IMR-90 (cell line): ENCODE measurements at regions not wholly inside any gene's neighbourhood (a gene's known extent, or its start where the extent isn't known, plus 50 kb on each side); places are given as distances from the start of the nearest gene placed in this dataset.

ENCODE experiments used
- ATAC-seq: fragments of 200-7000 bp; cut with Tn5 transposase; 2 replicates; pipeline ENCODE4 v1.9.1; 2020; ENCODE audit warnings: low read depth, mild to moderate bottlenecking, moderate library complexity
- BruUV-seq: library from RNA; stranded (reverse); fragments of 400-500 nt; replicated peaks from 2 replicates; lab custom pipeline; 2021; lab: Mats Ljungman, UMichigan
- CTCF ChIA-PET: fragments of 300-600 bp; formaldehyde crosslinking; extraction: SDS; loops from one replicate; lab custom pipeline; 2021; ENCODE audit warnings: antibody characterized with exemption; lab: Yijun Ruan, JAX
- POLR2A ChIA-PET: fragments of 300-600 bp; sonication (Branson Sonifier 250); formaldehyde crosslinking; loops from one replicate; lab custom pipeline; 2022; ENCODE audit warnings: antibody characterized with exemption; ENCODE audit not compliant: unreplicated experiment; lab: Charles Lee
- DNase-seq: peaks from one replicate; pipeline ENCODE4 v3.0.0; 2013
- H2AFZ ChIP-seq: replicated peaks from 2 replicates; pipeline ENCODE3; 2013; ENCODE audit warnings: low read length, mild to moderate bottlenecking; ENCODE audit not compliant: poor library complexity
- H2AK5ac ChIP-seq: 2 replicates; pipeline ENCODE4 v1.6.1; 2013; ENCODE audit warnings: low read depth, low read length, inconsistent platforms
- H2AK9ac ChIP-seq: replicated peaks from 2 replicates; pipeline ENCODE3; 2013; ENCODE audit warnings: mild to moderate bottlenecking, low read depth, low read length, moderate library complexity; ENCODE audit not compliant: poor library complexity
- H2BK120ac ChIP-seq: 2 replicates; pipeline ENCODE4 v1.6.1; 2013; ENCODE audit warnings: low read depth, low read length, inconsistent platforms
- H2BK15ac ChIP-seq: 3 replicates; pipeline ENCODE4 v1.6.1; 2013; ENCODE audit warnings: low read depth, low read length, inconsistent platforms
- H2BK20ac ChIP-seq: 2 replicates; pipeline ENCODE4 v1.6.1; 2013; ENCODE audit warnings: low read depth, mild to moderate bottlenecking, inconsistent platforms, low read length, moderate library complexity
- H2BK5ac ChIP-seq: 2 replicates; pipeline ENCODE4 v1.6.1; 2013; ENCODE audit warnings: mild to moderate bottlenecking, low read depth, low read length, inconsistent platforms; ENCODE audit not compliant: poor library complexity, severe bottlenecking
- H3K14ac ChIP-seq: replicated peaks from 2 replicates; pipeline ENCODE4 v1.6.1; 2013; ENCODE audit warnings: low read depth, low read length, inconsistent platforms
- H3K18ac ChIP-seq: 2 replicates; pipeline ENCODE4 v1.6.1; 2013; ENCODE audit warnings: low read depth, low read length, control low read depth
- H3K23ac ChIP-seq: 2 replicates; pipeline ENCODE4 v1.6.1; 2013; ENCODE audit warnings: low read depth, low read length, inconsistent platforms
- H3K27ac ChIP-seq: 2 replicates; pipeline ENCODE4 v1.5.1; 2013; ENCODE audit warnings: mild to moderate bottlenecking, control low read depth, low read length; ENCODE audit not compliant: insufficient read depth
- H3K27me3 ChIP-seq: 2 replicates; pipeline ENCODE4 v1.6.1; 2013; ENCODE audit warnings: low read length; ENCODE audit not compliant: control insufficient read depth, insufficient read depth
- H3K36me3 ChIP-seq: 2 replicates; pipeline ENCODE4 v1.6.1; 2013; ENCODE audit warnings: low read length, mixed read lengths; ENCODE audit not compliant: control insufficient read depth, insufficient read depth
- H3K4ac ChIP-seq: 2 replicates; pipeline ENCODE4 v1.6.1; 2013; ENCODE audit warnings: low read depth, low read length, inconsistent platforms
- H3K4me1 ChIP-seq: 2 replicates; pipeline ENCODE4 v1.6.1; 2013; ENCODE audit warnings: low read length, mixed read lengths; ENCODE audit not compliant: control insufficient read depth, insufficient read depth
- H3K4me2 ChIP-seq: 2 replicates; pipeline ENCODE4 v1.6.1; 2013; ENCODE audit warnings: low read depth, mild to moderate bottlenecking, control low read depth, low read length, moderate library complexity
- H3K4me3 ChIP-seq: 2 replicates; pipeline ENCODE4 v1.5.1; 2013; ENCODE audit warnings: low read depth, mild to moderate bottlenecking, control low read depth, low read length, moderate library complexity; ENCODE audit not compliant: insufficient read depth
- H3K56ac ChIP-seq: 2 replicates; pipeline ENCODE4 v1.6.1; 2013; ENCODE audit warnings: low read length, inconsistent platforms; ENCODE audit not compliant: insufficient read depth; ENCODE audit errors: extremely low read depth
- H3K79me1 ChIP-seq, 2 experiments: 2 replicates each; pipeline ENCODE4 v1.6.1; 2013; ENCODE audit warnings: low read length in 2 of 2, inconsistent platforms in 1 of 2, low read depth in 1 of 2
- H3K9ac ChIP-seq: 2 replicates; pipeline ENCODE4 v1.6.1; 2013; ENCODE audit warnings: low read depth, low read length, control low read depth
- H3K9me1 ChIP-seq: 2 replicates; pipeline ENCODE4 v1.6.1; 2013; ENCODE audit warnings: low read length, inconsistent platforms; ENCODE audit not compliant: insufficient read depth
- H3K9me3 ChIP-seq: 2 replicates; pipeline ENCODE4 v1.6.1; 2013; ENCODE audit warnings: low read length; ENCODE audit not compliant: control insufficient read depth, insufficient read depth
- H4K20me1 ChIP-seq: 2 replicates; pipeline ENCODE4 v1.6.1; 2013; ENCODE audit warnings: low read length, inconsistent platforms; ENCODE audit not compliant: insufficient read depth
- H4K5ac ChIP-seq: 2 replicates; pipeline ENCODE4 v1.6.1; 2013; ENCODE audit warnings: mild to moderate bottlenecking, low read depth, low read length, control low read depth
- H4K8ac ChIP-seq, 2 experiments: 2 replicates each; pipeline ENCODE4 v1.6.1; 2013; ENCODE audit warnings: low read depth in 2 of 2, low read length in 2 of 2, control low read depth in 1 of 2, inconsistent platforms in 1 of 2
- H4K91ac ChIP-seq: 2 replicates; pipeline ENCODE4 v1.6.1; 2013; ENCODE audit warnings: low read depth, low read length, inconsistent platforms; ENCODE audit not compliant: insufficient read depth
- BHLHE40 ChIP-seq: fragments of 150-350 bp; IDR thresholded peaks from 2 replicates; pipeline ENCODE4 v1.6.1; 2016; ENCODE audit warnings: mild to moderate bottlenecking, low read depth, low read length
- CEBPB ChIP-seq: IDR thresholded peaks from 2 replicates; pipeline ENCODE4 v1.6.1; 2012; ENCODE audit warnings: low read depth, low read length, improper control_type of control experiment
- CHD1 ChIP-seq: IDR thresholded peaks from 2 replicates; pipeline ENCODE4 v1.6.1; 2012; ENCODE audit warnings: low read depth, low read length, improper control_type of control experiment
- ELK1 ChIP-seq: fragments of 150-350 bp; IDR thresholded peaks from 2 replicates; pipeline ENCODE4 v1.6.1; 2016; ENCODE audit warnings: low read depth, mild to moderate bottlenecking, low read length, moderate library complexity, borderline replicate concordance
- FOS ChIP-seq: fragments of 150-350 bp; IDR thresholded peaks from 2 replicates; pipeline ENCODE4 v1.6.1; 2016; ENCODE audit warnings: low read depth, low read length
- MXI1 ChIP-seq: IDR thresholded peaks from 2 replicates; pipeline ENCODE4 v1.6.1; 2012; ENCODE audit warnings: low read depth, mild to moderate bottlenecking, low read length, moderate library complexity, borderline replicate concordance
- NFE2L2 ChIP-seq: fragments of 150-350 bp; IDR thresholded peaks from 2 replicates; pipeline ENCODE4 v1.6.1; 2016; ENCODE audit warnings: low read depth, mild to moderate bottlenecking, low read length
- POLR2A ChIP-seq: IDR thresholded peaks from 2 replicates; pipeline ENCODE4 v1.6.1; 2012; ENCODE audit warnings: mild to moderate bottlenecking, low read depth, low read length
- RAD21 ChIP-seq: IDR thresholded peaks from 2 replicates; pipeline ENCODE4 v1.6.1; 2012; ENCODE audit warnings: low read length, improper control_type of control experiment
- RCOR1 ChIP-seq: IDR thresholded peaks from 2 replicates; pipeline ENCODE4 v1.6.1; 2012; ENCODE audit warnings: mild to moderate bottlenecking, low read length, improper control_type of control experiment; ENCODE audit not compliant: insufficient replicate concordance
- RFX5 ChIP-seq: IDR thresholded peaks from 2 replicates; pipeline ENCODE4 v1.8.0; 2012; ENCODE audit warnings: low read depth, mild to moderate bottlenecking, low read length, moderate library complexity
- SMC3 ChIP-seq: fragments of 150-350 bp; IDR thresholded peaks from 2 replicates; pipeline ENCODE4 v1.6.1; 2016; ENCODE audit warnings: low read depth, mild to moderate bottlenecking, antibody characterized with exemption, low read length, moderate library complexity
- USF2 ChIP-seq: fragments of 150-350 bp; IDR thresholded peaks from 2 replicates; pipeline ENCODE4 v1.6.1; 2017; ENCODE audit warnings: mild to moderate bottlenecking, antibody characterized with exemption, low read length, low read depth
- WGBS, 2 experiments: methylation state at CpG; one replicate each; pipeline versions ENCODE4 v1.1.5 to v1.1.7; 2013; ENCODE audit warnings: missing lambda C conversion rate in 2 of 2; ENCODE audit not compliant: insufficient read length in 1 of 2; ENCODE audit errors: extremely low coverage in 2 of 2; 5-methylcytosine and 5-hydroxymethylcytosine counted together
- dilution Hi-C: fragments of 300-500 bp; cut with HindIII; formaldehyde crosslinking; loops from one replicate; pipeline ENCODE4 v1.14.3; 2018; ENCODE audit warnings: low sequenced_read_pairs; ENCODE audit not compliant: unreplicated experiment
- in situ Hi-C: fragments of 300-500 bp; cut with MboI; formaldehyde crosslinking; loops from 3 replicates; pipeline ENCODE4 v1.14.3; 2019; ENCODE audit warnings: low sequenced_read_pairs, inconsistent platforms, mixed read lengths
- intact Hi-C: fragments of 100-400 bp; cut with micrococcal nuclease; formaldehyde crosslinking; loops from 2 replicates; pipeline ENCODE4 v1.10.0; 2022

DNA sequence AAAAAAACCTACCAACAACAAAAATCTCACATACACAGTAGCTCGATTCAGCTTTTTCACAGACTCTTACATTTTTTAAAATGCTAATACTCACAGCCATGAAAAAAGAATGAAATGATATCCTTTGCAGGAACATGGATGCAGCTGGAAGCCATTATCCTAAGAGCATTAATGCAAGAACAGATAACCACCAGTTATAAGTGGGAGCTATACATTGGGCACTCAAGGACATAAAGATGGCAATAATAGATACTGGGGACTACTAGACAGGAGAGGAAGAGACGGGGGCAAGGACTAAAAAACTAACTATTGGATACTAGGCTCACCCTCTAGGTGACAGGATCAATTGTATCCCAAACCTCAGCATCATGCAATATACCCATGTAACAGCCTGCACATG, 90.3 kb upstream of the CCNH start:
- H3K23ac ChIP-seq, result no peak overlapping the region
- H2AK5ac ChIP-seq, result no peak overlapping the region
- no peak overlapping the region for H3K9ac ChIP-seq
- H3K18ac ChIP-seq, result no peak overlapping the region
- dilution Hi-C loops, result no loop called here
- DNase-seq (no peak), ATAC-seq (no peak)
- ChIA-PET CTCF (no interaction called here), POLR2A (no interaction called here)
- H3K36me3 ChIP-seq, result no peaks in the 10 kb centered on the region
- no peak overlapping the region for H2BK5ac ChIP-seq
- no TSS peak for BruUV-seq
- no peak overlapping the region for H3K56ac ChIP-seq
- no peaks in the 10 kb centered on the region for H4K20me1 ChIP-seq
- no peaks in the 10 kb centered on the region for H3K79me1 ChIP-seq
- no peak overlapping the region for H3K27ac ChIP-seq
- H4K91ac ChIP-seq, result no peak overlapping the region
- H3K9me1 ChIP-seq, result no peaks in the 10 kb centered on the region
- H3K4me1 ChIP-seq, result no peaks in the 10 kb centered on the region
- H3K4ac ChIP-seq, result no peak overlapping the region
- no peak overlapping the region for H3K4me2 ChIP-seq
- no peaks in the 10 kb centered on the region for H3K27me3 ChIP-seq
- in situ Hi-C loops, result no loop called here
- no peak for TF ChIP-seq SMC3
- no peak for TF ChIP-seq RAD21
- TF ChIP-seq RFX5, result no peak
- TF ChIP-seq RCOR1, result no peak
- no peak for TF ChIP-seq POLR2A
- TF ChIP-seq MXI1, result no peak
- no peak for TF ChIP-seq CEBPB
- no peak for TF ChIP-seq ELK1
- no peak for TF ChIP-seq NFE2L2
- TF ChIP-seq FOS, result no peak
- no peak for TF ChIP-seq BHLHE40
- TF ChIP-seq CHD1, result no peak
- TF ChIP-seq USF2, result no peak
- no peak overlapping the region for H3K4me3 ChIP-seq
- no peak overlapping the region for H4K5ac ChIP-seq
- intact Hi-C loops, result no loop called here
- no peak overlapping the region for H2AFZ ChIP-seq
- H2BK20ac ChIP-seq, result no peak overlapping the region
- no peak overlapping the region for H4K8ac ChIP-seq
- H2BK120ac ChIP-seq, result no peak overlapping the region
- no peak overlapping the region for H2BK15ac ChIP-seq
- H2AK9ac ChIP-seq, result no peak overlapping the region
- H3K14ac ChIP-seq, result no peak overlapping the region
- WGBS, 2 experiments, result no CpG with 5 or more reads among the region's 2 CpGs
- no peaks in the 10 kb centered on the region for H3K9me3 ChIP-seq
